ENCODE measurements at regions not wholly inside any gene's neighbourhood (a gene's known extent, or its start where the extent isn't known, plus 50 kb on each side); places are given as distances from the start of the nearest gene placed in this dataset.

GRCh38 chr2:22209545-22209944, 1085.8 kb downstream of the TDRD15 start:
- TF ChIP-seq CTCF (IDR thresholded peaks at IDR 0.05) (no peak), POLR2AphosphoS5 (IDR thresholded peaks at IDR 0.05) (no peak), EP300 (IDR thresholded peaks at IDR 0.05) (no peak), POLR2A (IDR thresholded peaks at IDR 0.05) (no peak)
